Keratinocyte (primary cell): ENCODE measurements at regions not wholly inside any gene's neighbourhood (a gene's known extent, or its start where the extent isn't known, plus 50 kb on each side); places are given as distances from the start of the nearest gene placed in this dataset.
A peak's percentile ranks its signal among the peaks of the same experiment; 100 is the strongest.

ENCODE experiments used
- DNase-seq: peaks from one replicate; pipeline ENCODE4 v3.0.0-alpha.2; 2011; ENCODE audit warnings: low read depth, missing footprints, low spot score
- FAIRE-seq: peaks from 2 replicates; lab custom pipeline; 2011; peaks lifted over from hg19 to GRCh38; lab: Jason Lieb, UNC
- H2AFZ ChIP-seq: 2 replicates; pipeline ENCODE4 v1.6.0; 2012; ENCODE audit warnings: low read length, control low read depth, inconsistent platforms; ENCODE audit not compliant: control insufficient read depth
- H3K27ac ChIP-seq: 2 replicates; pipeline ENCODE4 v1.5.1; 2011; ENCODE audit warnings: low read length; ENCODE audit not compliant: control insufficient read depth, insufficient read depth
- H3K27me3 ChIP-seq: 3 replicates; pipeline ENCODE4 v1.6.0; 2011; ENCODE audit warnings: low read length; ENCODE audit not compliant: control insufficient read depth, insufficient read depth; ENCODE audit errors: extremely low read depth
- H3K36me3 ChIP-seq, 2 experiments: 2 replicates in 1 of 2; 3 replicates in 1 of 2; pipeline ENCODE4 v1.5.1; 2011; ENCODE audit warnings: low read length in 2 of 2, mild to moderate bottlenecking in 1 of 2; ENCODE audit not compliant: control insufficient read depth in 2 of 2, insufficient read depth in 2 of 2; ENCODE audit errors: extremely low read depth in 1 of 2
- H3K4me1 ChIP-seq: 3 replicates; pipeline ENCODE4 v1.5.1; 2011; ENCODE audit warnings: low read length; ENCODE audit not compliant: control insufficient read depth, insufficient read depth; ENCODE audit errors: extremely low read depth
- H3K4me2 ChIP-seq: 3 replicates; pipeline ENCODE4 v1.6.0; 2011; ENCODE audit warnings: low read depth, low read length; ENCODE audit not compliant: control insufficient read depth, insufficient read depth; ENCODE audit errors: extremely low read depth
- H3K4me3 ChIP-seq, 3 experiments: fragments of 200-600 bp in 1 of 3; sonication (generic) in 1 of 3; 2 replicates in 2 of 3; 3 replicates in 1 of 3; pipeline ENCODE4 v1.5.1; 2011 to 2016; ENCODE audit warnings: low read length in 3 of 3, mild to moderate bottlenecking in 3 of 3, control low read depth in 2 of 3, inconsistent platforms in 1 of 3, low read depth in 1 of 3, mixed read lengths in 1 of 3, mixed run types in 1 of 3, moderate library complexity in 1 of 3; ENCODE audit not compliant: control insufficient read depth in 2 of 3, insufficient read depth in 2 of 3; ENCODE audit errors: extremely low read depth in 1 of 3
- H3K79me2 ChIP-seq: 2 replicates; pipeline ENCODE4 v1.6.0; 2012; ENCODE audit warnings: low read length; ENCODE audit not compliant: control insufficient read depth, insufficient read depth
- H3K9ac ChIP-seq: 3 replicates; pipeline ENCODE4 v1.6.0; 2011; ENCODE audit warnings: low read length; ENCODE audit not compliant: control insufficient read depth, insufficient read depth; ENCODE audit errors: extremely low read depth
- H3K9me1 ChIP-seq: 3 replicates; pipeline ENCODE4 v1.6.0; 2011; ENCODE audit warnings: low read length; ENCODE audit not compliant: control insufficient read depth, insufficient read depth; ENCODE audit errors: extremely low read depth
- H3K9me3 ChIP-seq: 2 replicates; pipeline ENCODE4 v1.5.1; 2012; ENCODE audit warnings: low read depth, low read length; ENCODE audit not compliant: control insufficient read depth
- H4K20me1 ChIP-seq: 3 replicates; pipeline ENCODE4 v1.6.0; 2011; ENCODE audit warnings: low read length; ENCODE audit not compliant: control insufficient read depth, insufficient read depth; ENCODE audit errors: extremely low read depth
- CTCF ChIP-seq, 3 experiments: IDR thresholded peaks in 1 of 3; conservative IDR thresholded peaks in 1 of 3; optimal IDR thresholded peaks in 1 of 3; 2 replicates in 2 of 3; 3 replicates in 1 of 3; pipeline versions ENCODE3 to v1.5.1; 2011; ENCODE audit warnings: low read length in 3 of 3, mild to moderate bottlenecking in 3 of 3, moderate library complexity in 2 of 3, control low read depth in 1 of 3, inconsistent platforms in 1 of 3; ENCODE audit not compliant: insufficient read depth in 2 of 3; ENCODE audit errors: extremely low read depth in 1 of 3
- EZH2 ChIP-seq: IDR thresholded peaks from one replicate; pipeline ENCODE4 v1.6.1; 2012; ENCODE audit warnings: inconsistent platforms, mild to moderate bottlenecking, low read length, moderate library complexity
- dilution Hi-C: fragments of 300-500 bp; cut with MboI; formaldehyde crosslinking; loops from one replicate; pipeline ENCODE4 v1.7.0; 2020; ENCODE audit warnings: low sequenced_read_pairs; ENCODE audit not compliant: extremely low pct_ligation_motif_present

- no peak for TF ChIP-seq CTCF (optimal IDR thresholded peaks at IDR 0.05 in 1 of 3, IDR thresholded peaks at IDR 0.05 in 1 of 3, conservative IDR thresholded peaks at IDR 0.05 in 1 of 3; ENCODE audit: extremely low read depth in 1 of 3, insufficient read depth in 2 of 3, low read length in 3 of 3)
- TF ChIP-seq EZH2: no peak
- H3K9me1 ChIP-seq: no peaks in the 10 kb centered on the region
- DNase-seq: no peak
- peak overlapping the region; percentile 57 for H3K4me2 ChIP-seq
- no peaks in the 10 kb centered on the region for H3K9me3 ChIP-seq
- H3K27ac ChIP-seq: peak overlapping the region; percentile 18
- H4K20me1 ChIP-seq: no peaks in the 10 kb centered on the region
- H3K4me3 ChIP-seq: no peak overlapping the region
- H3K79me2 ChIP-seq: no peaks in the 10 kb centered on the region
- H3K4me1 ChIP-seq: peaks cover 8% of the 10 kb centered on the region
- dilution Hi-C loops: no loop called here
- no peaks in the 10 kb centered on the region for H3K36me3 ChIP-seq
- H2AFZ ChIP-seq: peak overlapping the region; percentile 88
- H3K9ac ChIP-seq: no peak overlapping the region
- FAIRE-seq: peak; percentile 66
- H3K27me3 ChIP-seq: no peaks in the 10 kb centered on the region
Observed at GRCh38 chr3:69665026-69665737, 74.1 kb upstream of the MITF start.

- Histone ChIP-seq H3K79me2 (no peaks in the 10 kb centered on the region), H3K4me2 (no peak overlapping the region), H3K27ac (no peak overlapping the region), H3K27me3 (no peaks in the 10 kb centered on the region), H3K9ac (no peak overlapping the region), H3K9me1 (no peaks in the 10 kb centered on the region), H4K20me1 (no peaks in the 10 kb centered on the region), H3K36me3 (no peaks in the 10 kb centered on the region), H3K9me3 (no peaks in the 10 kb centered on the region), H3K4me1 (peaks cover 8% of the 10 kb centered on the region), H3K4me3 (no peak overlapping the region), H2AFZ (no peak overlapping the region)
- no peak for TF ChIP-seq EZH2
- no peak for TF ChIP-seq CTCF (optimal IDR thresholded peaks at IDR 0.05 in 1 of 3, IDR thresholded peaks at IDR 0.05 in 1 of 3, conservative IDR thresholded peaks at IDR 0.05 in 1 of 3; ENCODE audit: extremely low read depth in 1 of 3, insufficient read depth in 2 of 3, low read length in 3 of 3)
- FAIRE-seq (no peak), DNase-seq (no peak)
- dilution Hi-C loops: no loop called here
Observed at GRCh38 chr3:69660631-69661030, 78.6 kb upstream of the MITF start.
